Lower leg skin (tissue), 3 donors: ENCODE measurements at regions not wholly inside any gene's neighbourhood (a gene's known extent, or its start where the extent isn't known, plus 50 kb on each side); places are given as distances from the start of the nearest gene placed in this dataset.

Source experiments
- POLR2A ChIP-seq, 2 donors: fragments of 450-650 bp; IDR thresholded peaks; one replicate each; pipeline ENCODE4 v1.6.1; 2016 to 2017; ENCODE audit warnings: antibody characterized with exemption in 2 of 2, mild to moderate bottlenecking in 1 of 2, moderate library complexity in 1 of 2
- TF ChIP-seq, protein P1 (sequence below), 3 donors: fragments of 450-650 bp; IDR thresholded peaks; one replicate each; pipeline ENCODE4 v1.5.1; 2016; ENCODE audit warnings: antibody characterized with exemption in 3 of 3, mild to moderate bottlenecking in 3 of 3, moderate library complexity in 2 of 3

DNA sequence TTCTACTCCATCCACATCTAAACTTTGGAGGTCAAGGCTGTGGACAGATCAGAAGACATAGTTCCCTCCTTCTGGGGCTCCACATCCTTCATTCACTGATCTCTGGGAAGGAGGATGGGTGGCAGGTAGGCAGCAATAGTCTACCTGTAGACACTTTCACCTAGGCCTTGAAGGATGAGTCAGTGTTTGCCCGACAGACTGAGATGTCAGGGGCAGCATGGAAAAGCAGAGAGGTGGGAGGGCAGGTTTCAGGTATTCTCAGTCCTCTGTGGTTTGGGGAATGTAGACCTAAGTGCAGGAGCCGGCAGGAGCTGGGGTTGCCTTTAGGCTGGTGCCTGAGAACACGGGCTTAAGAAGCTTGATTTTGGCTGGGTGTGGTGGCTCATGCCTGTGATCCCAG, 171.9 kb upstream of the ZNF267 start:
- TF ChIP-seq, protein P1, sequence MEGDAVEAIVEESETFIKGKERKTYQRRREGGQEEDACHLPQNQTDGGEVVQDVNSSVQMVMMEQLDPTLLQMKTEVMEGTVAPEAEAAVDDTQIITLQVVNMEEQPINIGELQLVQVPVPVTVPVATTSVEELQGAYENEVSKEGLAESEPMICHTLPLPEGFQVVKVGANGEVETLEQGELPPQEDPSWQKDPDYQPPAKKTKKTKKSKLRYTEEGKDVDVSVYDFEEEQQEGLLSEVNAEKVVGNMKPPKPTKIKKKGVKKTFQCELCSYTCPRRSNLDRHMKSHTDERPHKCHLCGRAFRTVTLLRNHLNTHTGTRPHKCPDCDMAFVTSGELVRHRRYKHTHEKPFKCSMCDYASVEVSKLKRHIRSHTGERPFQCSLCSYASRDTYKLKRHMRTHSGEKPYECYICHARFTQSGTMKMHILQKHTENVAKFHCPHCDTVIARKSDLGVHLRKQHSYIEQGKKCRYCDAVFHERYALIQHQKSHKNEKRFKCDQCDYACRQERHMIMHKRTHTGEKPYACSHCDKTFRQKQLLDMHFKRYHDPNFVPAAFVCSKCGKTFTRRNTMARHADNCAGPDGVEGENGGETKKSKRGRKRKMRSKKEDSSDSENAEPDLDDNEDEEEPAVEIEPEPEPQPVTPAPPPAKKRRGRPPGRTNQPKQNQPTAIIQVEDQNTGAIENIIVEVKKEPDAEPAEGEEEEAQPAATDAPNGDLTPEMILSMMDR (IDR thresholded peaks at IDR 0.05) = no peak
- TF ChIP-seq POLR2A (IDR thresholded peaks at IDR 0.05) = no peak
